Stromal cell of bone marrow (primary cell): ENCODE measurements at regions not wholly inside any gene's neighbourhood (a gene's known extent, or its start where the extent isn't known, plus 50 kb on each side); places are given as distances from the start of the nearest gene placed in this dataset.
A peak's percentile ranks its signal among the peaks of the same experiment; 100 is the strongest.
"Not testable (repeated sequence)": the region's sequence is repeated elsewhere in the genome, so short reads cannot be mapped to it uniquely, and the experiment has no call there.

Experiments
- DNase-seq: peaks from one replicate; pipeline ENCODE4 v3.0.0-alpha.2; 2012; ENCODE audit warnings: low read depth

GRCh38 chr6:3900744-3901336 is 51.7 kb downstream of the FAM50B start:
- DNase-seq, result no peak

GRCh38 chr6:3902871-3903648 is 53.9 kb downstream of the FAM50B start:
- no peak for DNase-seq

GRCh38 chr6:3904518-3904917 is 55.3 kb downstream of the FAM50B start:
- no peak for DNase-seq

GRCh38 chr6:3905945-3906845 is 57.0 kb downstream of the FAM50B start:
- no peak for DNase-seq

GRCh38 chr6:3906846-3907151 is 57.6 kb downstream of the FAM50B start:
- DNase-seq, result no peak

- DNase-seq, result no peak
These were observed 59.0 kb downstream of the FAM50B start for GRCh38 chr6:3908223-3908622.

GRCh38 chr6:3908961-3909360 is 59.8 kb downstream of the FAM50B start:
- DNase-seq, result no peak

- DNase-seq, result no peak
These were observed 61.0 kb downstream of the FAM50B start for GRCh38 chr6:3910106-3910663.

GRCh38 chr6:3911130-3911529 is 62.0 kb downstream of the FAM50B start:
- no peak for DNase-seq

- no peak for DNase-seq
These were observed 62.6 kb downstream of the FAM50B start for GRCh38 chr6:3911614-3912336.

GRCh38 chr6:3912361-3913076 is 63.3 kb downstream of the FAM50B start:
- no peak for DNase-seq

GRCh38 chr6:3913077-3913957 is 64.1 kb downstream of the FAM50B start:
- peak; percentile 89 for DNase-seq

- DNase-seq, result no peak
These were observed 64.8 kb downstream of the FAM50B start for GRCh38 chr6:3913958-3914337.

- DNase-seq, result no peak
These were observed 66.1 kb downstream of the FAM50B start for GRCh38 chr6:3915076-3915791.

GRCh38 chr6:3916211-3916610 is 67.0 kb downstream of the FAM50B start:
- no peak for DNase-seq

- not testable (repeated sequence) for DNase-seq
These were observed 67.6 kb downstream of the FAM50B start for GRCh38 chr6:3916749-3917148.

- DNase-seq, result no peak
These were observed 69.3 kb downstream of the FAM50B start for GRCh38 chr6:3918469-3918868.

- no peak for DNase-seq
These were observed 70.0 kb downstream of the FAM50B start for GRCh38 chr6:3919130-3919628.

- no peak for DNase-seq
These were observed 70.7 kb downstream of the FAM50B start for GRCh38 chr6:3919849-3920248.
